WERI-Rb-1 (cell line): ENCODE measurements at regions not wholly inside any gene's neighbourhood (a gene's known extent, or its start where the extent isn't known, plus 50 kb on each side); places are given as distances from the start of the nearest gene placed in this dataset.

Source experiments
- DNase-seq: peaks from one replicate; pipeline ENCODE4 v3.0.0-alpha.2; 2020
- H3K27ac ChIP-seq: fragments of 250-450 bp; sonication (Bioruptor Pico); 2 replicates; pipeline ENCODE4 v1.5.1; 2020; ENCODE audit warnings: mild to moderate bottlenecking, moderate library complexity
- H3K27me3 ChIP-seq: fragments of 250-450 bp; sonication (Bioruptor Pico); 2 replicates; pipeline ENCODE4 v1.5.1; 2021; ENCODE audit warnings: mild to moderate bottlenecking, low read depth, moderate library complexity; ENCODE audit not compliant: insufficient read depth, severe bottlenecking
- H3K36me3 ChIP-seq: fragments of 250-450 bp; sonication (Bioruptor Pico); 2 replicates; pipeline ENCODE4 v1.5.1; 2020; ENCODE audit warnings: mild to moderate bottlenecking, moderate library complexity
- H3K4me3 ChIP-seq: 2 replicates; pipeline ENCODE4 v1.5.1; 2011; ENCODE audit warnings: low read depth, mild to moderate bottlenecking, control low read depth, low read length
- H3K9me3 ChIP-seq: fragments of 250-450 bp; sonication (Bioruptor Pico); 2 replicates; pipeline ENCODE4 v1.5.1; 2021; ENCODE audit warnings: mild to moderate bottlenecking, moderate library complexity; ENCODE audit not compliant: severe bottlenecking
- TF ChIP-seq, protein P1 (sequence below): IDR thresholded peaks from 2 replicates; pipeline ENCODE4 v1.5.1; 2011; ENCODE audit warnings: low read depth, mild to moderate bottlenecking, control low read depth, inconsistent platforms, low read length

- Histone ChIP-seq H3K27me3 (no peaks in the 10 kb centered on the region), H3K27ac (no peak overlapping the region), H3K4me3 (no peak overlapping the region), H3K36me3 (no peaks in the 10 kb centered on the region), H3K9me3 (no peaks in the 10 kb centered on the region)
- TF ChIP-seq, protein P1, sequence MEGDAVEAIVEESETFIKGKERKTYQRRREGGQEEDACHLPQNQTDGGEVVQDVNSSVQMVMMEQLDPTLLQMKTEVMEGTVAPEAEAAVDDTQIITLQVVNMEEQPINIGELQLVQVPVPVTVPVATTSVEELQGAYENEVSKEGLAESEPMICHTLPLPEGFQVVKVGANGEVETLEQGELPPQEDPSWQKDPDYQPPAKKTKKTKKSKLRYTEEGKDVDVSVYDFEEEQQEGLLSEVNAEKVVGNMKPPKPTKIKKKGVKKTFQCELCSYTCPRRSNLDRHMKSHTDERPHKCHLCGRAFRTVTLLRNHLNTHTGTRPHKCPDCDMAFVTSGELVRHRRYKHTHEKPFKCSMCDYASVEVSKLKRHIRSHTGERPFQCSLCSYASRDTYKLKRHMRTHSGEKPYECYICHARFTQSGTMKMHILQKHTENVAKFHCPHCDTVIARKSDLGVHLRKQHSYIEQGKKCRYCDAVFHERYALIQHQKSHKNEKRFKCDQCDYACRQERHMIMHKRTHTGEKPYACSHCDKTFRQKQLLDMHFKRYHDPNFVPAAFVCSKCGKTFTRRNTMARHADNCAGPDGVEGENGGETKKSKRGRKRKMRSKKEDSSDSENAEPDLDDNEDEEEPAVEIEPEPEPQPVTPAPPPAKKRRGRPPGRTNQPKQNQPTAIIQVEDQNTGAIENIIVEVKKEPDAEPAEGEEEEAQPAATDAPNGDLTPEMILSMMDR = no peak
- no peak for DNase-seq
Observed at GRCh38 chr18:73590950-73591349, 556.7 kb downstream of the FBXO15 start.

DNA sequence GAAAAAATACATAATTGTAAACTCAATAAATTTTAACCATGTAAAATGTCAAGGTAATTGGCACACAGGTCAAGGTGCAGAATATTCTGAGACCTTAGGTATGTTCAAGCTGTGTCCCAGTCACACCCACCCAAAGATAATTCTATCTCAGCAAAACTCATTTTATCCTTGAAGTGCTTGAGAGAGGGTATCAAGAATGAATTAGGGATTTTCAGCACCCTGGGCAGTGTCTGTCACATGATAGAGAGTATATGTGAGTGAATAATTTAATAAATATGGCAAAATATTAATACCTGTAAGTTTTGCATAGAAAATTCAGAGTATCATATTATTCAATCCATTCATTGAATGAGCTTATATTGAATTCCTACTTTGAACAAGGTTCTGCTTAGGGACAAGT is 567.9 kb downstream of the FBXO15 start:
- no peak overlapping the region for H3K4me3 ChIP-seq
- TF ChIP-seq, protein P1 = no peak
- H3K27ac ChIP-seq = no peak overlapping the region
- no peaks in the 10 kb centered on the region for H3K36me3 ChIP-seq
- H3K27me3 ChIP-seq = no peaks in the 10 kb centered on the region
- no peak for DNase-seq
- no peaks in the 10 kb centered on the region for H3K9me3 ChIP-seq

DNA sequence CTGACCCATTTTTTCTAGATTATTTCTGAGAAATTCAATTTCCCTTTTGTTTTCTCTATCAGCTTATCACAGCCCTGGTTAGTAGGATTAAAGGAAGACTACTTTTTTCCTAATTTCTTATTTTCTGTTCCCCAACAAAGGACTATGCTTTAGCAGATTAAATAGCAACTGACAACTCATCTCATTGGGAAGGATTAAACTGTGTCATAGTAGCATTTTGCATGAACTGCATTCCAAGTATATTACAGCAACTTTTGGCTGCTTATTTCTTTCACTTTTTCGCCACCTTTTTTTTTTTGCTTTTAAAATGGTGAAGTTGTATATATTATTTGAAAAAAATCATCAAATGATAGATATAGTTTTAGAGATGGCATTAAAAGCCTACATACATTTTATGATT is 570.3 kb downstream of the FBXO15 start:
- DNase-seq = no peak
- TF ChIP-seq, protein P1 = no peak
- Histone ChIP-seq H3K9me3 (no peaks in the 10 kb centered on the region), H3K36me3 (no peaks in the 10 kb centered on the region), H3K4me3 (no peak overlapping the region), H3K27ac (no peak overlapping the region), H3K27me3 (no peaks in the 10 kb centered on the region)

GRCh38 chr18:73563901-73564472 is 583.6 kb downstream of the FBXO15 start:
- no peaks in the 10 kb centered on the region for H3K36me3 ChIP-seq
- H3K27ac ChIP-seq = no peak overlapping the region
- no peaks in the 10 kb centered on the region for H3K27me3 ChIP-seq
- TF ChIP-seq, protein P1 = no peak
- no peak overlapping the region for H3K4me3 ChIP-seq
- no peaks in the 10 kb centered on the region for H3K9me3 ChIP-seq
- DNase-seq = no peak

GRCh38 chr18:73563345-73563744 is 584.3 kb downstream of the FBXO15 start:
- Histone ChIP-seq H3K36me3 (no peaks in the 10 kb centered on the region), H3K4me3 (no peak overlapping the region), H3K27ac (no peak overlapping the region), H3K9me3 (no peaks in the 10 kb centered on the region), H3K27me3 (no peaks in the 10 kb centered on the region)
- TF ChIP-seq, protein P1 = no peak
- DNase-seq = no peak

- TF ChIP-seq, protein P1 = no peak
- H3K27ac ChIP-seq = no peak overlapping the region
- no peaks in the 10 kb centered on the region for H3K9me3 ChIP-seq
- H3K27me3 ChIP-seq = no peaks in the 10 kb centered on the region
- no peak overlapping the region for H3K4me3 ChIP-seq
- no peaks in the 10 kb centered on the region for H3K36me3 ChIP-seq
- DNase-seq = no peak
Observed at GRCh38 chr18:73556904-73557303, 590.7 kb downstream of the FBXO15 start.
